HPDE6-E6E7 (cell line): ENCODE measurements at regions not wholly inside any gene's neighbourhood (a gene's known extent, or its start where the extent isn't known, plus 50 kb on each side); places are given as distances from the start of the nearest gene placed in this dataset.

Experiments
- DNase-seq: peaks from one replicate; pipeline ENCODE4 v3.0.0; 2011; ENCODE audit warnings: missing footprints; ENCODE audit errors: extremely low spot score

DNA sequence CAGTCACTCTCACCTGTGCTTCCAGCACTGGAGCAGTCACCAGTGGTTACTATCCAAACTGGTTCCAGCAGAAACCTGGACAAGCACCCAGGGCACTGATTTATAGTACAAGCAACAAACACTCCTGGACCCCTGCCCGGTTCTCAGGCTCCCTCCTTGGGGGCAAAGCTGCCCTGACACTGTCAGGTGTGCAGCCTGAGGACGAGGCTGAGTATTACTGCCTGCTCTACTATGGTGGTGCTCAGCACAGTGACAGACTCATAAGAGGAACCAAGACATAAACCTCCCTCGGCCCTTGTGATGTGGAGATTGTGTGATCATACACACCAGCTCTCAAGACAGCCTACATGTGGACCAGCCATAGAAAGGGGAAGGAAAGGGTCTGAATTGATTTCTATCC, 113.3 kb downstream of the ZNF280B start:
- no peak for DNase-seq

DNA sequence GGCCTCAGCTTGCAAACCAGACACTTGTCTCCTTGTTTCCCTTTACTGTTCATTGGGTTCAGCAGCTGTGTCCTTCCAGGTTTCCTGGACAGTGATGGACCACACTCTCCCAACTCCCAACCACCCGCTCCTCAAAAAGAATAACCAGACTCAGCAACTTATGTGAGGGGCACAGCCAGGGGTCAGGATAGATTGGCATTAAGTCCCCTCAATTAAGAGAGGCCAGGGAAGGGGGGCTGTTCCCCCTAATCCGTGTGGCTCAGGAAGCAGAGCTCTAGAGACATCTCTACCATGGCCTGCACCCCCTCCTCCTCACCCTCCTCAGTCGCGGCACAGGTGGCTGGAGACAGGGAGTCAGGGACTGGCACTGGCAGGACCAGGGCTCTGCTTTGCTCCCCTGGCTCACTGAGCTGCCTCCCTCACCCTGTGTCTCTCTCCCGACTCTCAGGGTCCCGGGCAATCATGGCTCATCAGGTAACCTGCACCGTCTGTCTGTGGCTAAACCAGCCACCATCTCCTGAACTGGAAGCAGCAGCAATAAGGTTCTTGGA, 111.7 kb downstream of the ZNF280B start:
- no peak for DNase-seq

DNA sequence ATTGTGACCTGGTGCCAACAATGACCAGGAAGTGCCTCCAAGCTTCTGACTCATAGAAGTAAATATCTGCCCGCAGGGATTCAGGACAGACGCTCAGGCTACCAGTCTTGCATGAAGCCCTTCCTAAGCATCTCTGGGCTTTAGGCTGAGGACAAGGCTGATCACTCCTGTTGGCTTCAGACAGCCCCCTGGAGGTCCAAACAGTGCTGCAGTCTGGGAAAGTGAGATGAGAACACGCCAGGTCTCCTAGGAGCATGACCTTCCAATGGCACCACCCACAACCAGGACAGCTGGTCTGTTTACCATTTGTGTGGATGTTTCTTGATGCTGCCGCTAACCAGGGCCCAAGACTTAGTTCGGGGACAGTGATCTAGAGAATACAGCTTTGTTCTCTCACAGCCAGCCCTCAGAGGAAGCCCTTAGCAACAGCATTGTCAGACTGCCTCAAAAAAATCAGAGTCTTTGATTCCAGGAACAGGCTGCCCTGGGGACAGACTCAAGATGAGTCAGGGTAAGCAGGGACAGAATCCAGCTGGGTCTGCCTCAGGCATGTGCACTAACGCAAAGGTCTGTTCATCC, 111.2 kb downstream of the ZNF280B start:
- DNase-seq, result no peak

GRCh38 chr22:22397875-22398524, 110.5 kb downstream of the ZNF280B start:
- DNase-seq, result no peak

DNA sequence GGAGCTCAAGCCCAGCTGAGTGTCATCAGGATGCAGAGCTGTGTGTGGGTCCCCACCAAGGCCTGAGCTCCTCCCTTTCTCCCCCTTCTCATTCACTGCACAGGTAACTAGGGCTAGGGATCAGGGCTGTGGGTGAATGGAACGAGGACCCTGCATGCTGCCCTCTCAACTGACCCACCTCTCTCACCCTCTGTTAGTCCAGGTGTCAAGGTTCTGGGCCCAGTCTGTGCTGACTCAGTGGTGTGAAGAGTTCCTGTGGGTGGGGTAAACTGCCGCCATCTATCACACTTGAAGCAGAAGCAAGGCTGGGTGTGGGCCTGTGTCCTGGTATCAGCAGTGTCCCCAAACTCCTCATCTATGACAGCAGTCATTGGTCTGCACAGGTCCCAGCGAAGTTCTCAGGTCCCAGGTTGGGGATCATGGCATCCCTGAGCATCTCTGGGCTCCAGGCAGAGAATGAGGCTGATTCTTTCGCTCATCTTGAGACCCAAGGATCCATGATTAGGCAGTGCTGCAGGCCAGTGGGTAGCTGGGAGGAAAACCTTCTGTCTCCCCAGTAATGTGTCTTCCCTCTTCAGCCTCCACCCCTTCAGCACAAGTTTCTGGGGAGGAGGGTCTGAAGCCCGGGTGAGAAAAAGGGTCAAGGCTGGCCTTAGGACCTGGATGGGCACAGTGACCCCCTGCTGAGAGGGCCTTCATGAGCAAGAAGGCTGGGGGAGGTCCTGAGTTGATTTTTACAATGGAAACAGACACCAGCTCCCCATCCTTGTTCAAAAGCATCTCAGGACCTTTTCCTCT, 109.8 kb downstream of the ZNF280B start:
- no peak for DNase-seq

- DNase-seq, result no peak
Observed at GRCh38 chr22:22400099-22400498, 108.4 kb downstream of the ZNF280B start.

DNA sequence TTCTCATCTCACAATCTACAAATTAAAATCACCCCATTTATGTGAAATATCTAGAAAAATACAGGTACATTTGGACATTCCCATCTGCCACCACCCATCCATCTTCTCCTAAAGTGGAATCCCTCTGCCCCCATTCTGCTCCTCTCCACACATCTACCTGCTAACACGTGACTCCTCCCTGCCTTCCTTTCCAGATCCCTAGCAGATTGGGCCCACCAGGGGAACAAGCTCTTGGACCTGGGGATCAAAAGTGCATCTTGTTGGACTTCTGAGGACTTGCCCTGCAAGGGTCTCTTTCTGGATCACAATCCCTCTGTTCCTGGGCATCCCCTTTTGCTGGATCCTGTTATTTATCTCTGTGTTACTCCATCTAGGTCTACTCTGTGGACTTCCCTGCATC, 107.6 kb downstream of the ZNF280B start:
- DNase-seq, result no peak

DNA sequence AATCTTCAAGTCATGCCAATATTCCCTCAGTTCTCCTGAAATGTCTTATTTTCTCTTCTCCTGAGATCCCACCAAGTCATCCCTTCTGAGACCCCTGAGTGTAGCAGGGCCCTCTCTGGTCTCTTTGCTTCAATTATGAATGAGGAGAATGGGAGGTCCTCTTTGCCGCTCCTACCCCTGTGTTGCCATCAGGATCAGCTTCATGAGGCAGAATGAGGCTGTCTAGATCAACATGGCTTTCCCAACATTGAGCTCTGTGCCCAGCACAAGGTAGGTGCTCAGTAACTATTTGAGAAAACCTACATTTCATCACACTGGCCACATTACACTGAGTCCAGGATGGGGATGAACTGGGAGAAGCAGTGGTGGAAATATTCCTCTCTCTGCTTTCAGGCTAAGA, 107.2 kb downstream of the ZNF280B start:
- no peak for DNase-seq

DNA sequence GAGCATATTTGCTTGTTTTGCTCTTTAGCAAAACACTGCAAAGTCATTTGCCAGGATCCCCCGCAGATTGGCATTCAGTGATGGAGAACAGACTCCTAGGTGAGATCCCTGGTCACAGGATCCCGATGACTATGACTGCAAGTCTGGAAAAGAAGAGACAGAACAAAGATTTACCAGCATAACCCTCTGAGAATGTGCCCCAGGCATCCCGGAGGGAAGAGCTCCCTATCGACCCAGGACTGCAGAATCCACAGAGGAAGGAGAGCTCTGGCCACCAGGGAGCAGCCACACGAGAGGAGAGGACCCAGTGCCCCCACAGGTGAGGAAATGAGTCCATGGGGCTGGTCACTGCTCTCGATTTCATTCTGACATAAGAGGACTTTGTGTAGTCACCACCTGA, 105.2 kb downstream of the ZNF280B start:
- no peak for DNase-seq

- no peak for DNase-seq
Observed at GRCh38 chr22:22403771-22404170, 104.8 kb downstream of the ZNF280B start.

- DNase-seq, result no peak
Observed at GRCh38 chr22:22404598-22405284, 103.8 kb downstream of the ZNF280B start.

- DNase-seq, result no peak
Observed at GRCh38 chr22:22406445-22407027, 102.0 kb downstream of the ZNF280B start.

DNA sequence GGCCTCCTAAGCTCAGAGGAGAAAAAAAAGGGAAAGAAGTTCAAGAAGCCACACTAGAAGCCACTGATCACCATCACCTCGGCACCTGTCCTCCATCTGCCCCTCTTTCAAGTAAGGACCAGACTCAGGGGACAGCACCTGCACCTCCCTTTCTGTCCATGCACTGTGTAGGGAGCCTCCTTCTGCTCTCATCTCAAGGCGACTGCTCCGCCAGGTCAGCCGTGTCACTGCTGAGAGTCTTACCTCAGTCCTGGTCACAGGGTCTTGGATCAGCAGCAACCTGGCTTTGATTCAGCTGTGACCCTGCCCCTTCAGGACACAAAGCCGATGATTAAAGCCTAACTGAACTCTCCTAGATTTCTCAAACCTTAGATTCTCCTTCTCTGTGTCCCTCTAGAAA, 101.5 kb downstream of the ZNF280B start:
- no peak for DNase-seq

GRCh38 chr22:22408269-22408668, 100.3 kb downstream of the ZNF280B start:
- no peak for DNase-seq

GRCh38 chr22:22408731-22409696, 99.5 kb downstream of the ZNF280B start:
- DNase-seq, result no peak

- DNase-seq, result no peak
Observed at GRCh38 chr22:22410121-22410520, 98.4 kb downstream of the ZNF280B start.

GRCh38 chr22:22410677-22411076, 97.9 kb downstream of the ZNF280B start:
- no peak for DNase-seq

GRCh38 chr22:22414266-22414665, 94.3 kb downstream of the ZNF280B start:
- no peak for DNase-seq

- DNase-seq, result no peak
Observed at GRCh38 chr22:22417495-22418162, 90.9 kb downstream of the ZNF280B start.

GRCh38 chr22:22418163-22418549, 90.4 kb downstream of the ZNF280B start:
- no peak for DNase-seq
